CD4-positive, alpha-beta T cell treated with Interleukin-17A for 1 hour (primary cell): ENCODE measurements at regions not wholly inside any gene's neighbourhood (a gene's known extent, or its start where the extent isn't known, plus 50 kb on each side); places are given as distances from the start of the nearest gene placed in this dataset.

Experiments
- DNase-seq: peaks from one replicate; pipeline ENCODE4 v3.0.0-alpha.2; 2020

DNA sequence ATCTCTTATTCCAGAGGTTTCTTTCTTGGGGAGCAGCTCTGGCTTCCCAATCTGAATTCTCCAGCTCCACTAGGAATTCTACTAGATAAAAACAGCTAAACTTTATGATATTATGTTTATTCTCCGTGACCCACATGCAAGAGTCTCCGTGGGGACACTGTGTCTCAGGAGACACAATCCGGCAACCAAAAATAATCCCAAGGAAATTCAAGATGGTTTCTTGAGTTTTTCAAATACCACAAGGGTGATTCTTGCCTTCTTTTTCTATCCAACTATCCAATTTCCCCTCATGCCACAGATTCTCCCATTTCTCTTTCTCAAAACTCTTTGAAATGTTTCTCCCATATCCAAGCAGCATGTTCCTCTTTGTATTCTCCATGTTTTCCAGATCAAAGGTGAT is 103.1 kb downstream of the FAS start:
- DNase-seq: no peak

GRCh38 chr10:89092981-89093380 is 102.4 kb downstream of the FAS start:
- no peak for DNase-seq

DNA sequence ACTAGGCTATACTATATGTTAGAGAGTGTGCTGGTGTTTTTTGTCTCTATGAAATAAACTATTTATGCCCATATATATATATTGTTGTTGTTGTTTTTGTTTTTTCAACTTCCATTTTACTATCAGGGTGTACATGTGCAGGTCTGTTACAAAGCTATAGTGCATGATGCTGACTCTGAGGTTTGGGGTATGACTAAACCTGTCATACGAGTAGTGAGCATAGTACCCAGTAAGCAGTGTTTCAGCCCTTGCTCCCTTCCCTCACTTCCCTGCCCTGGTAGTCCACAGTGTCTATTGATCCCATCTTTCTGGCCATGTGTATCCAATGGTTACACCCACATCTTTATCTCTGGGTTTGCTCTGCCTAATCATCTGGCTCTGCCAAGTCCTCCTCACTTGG is 101.8 kb downstream of the FAS start:
- no peak for DNase-seq

DNA sequence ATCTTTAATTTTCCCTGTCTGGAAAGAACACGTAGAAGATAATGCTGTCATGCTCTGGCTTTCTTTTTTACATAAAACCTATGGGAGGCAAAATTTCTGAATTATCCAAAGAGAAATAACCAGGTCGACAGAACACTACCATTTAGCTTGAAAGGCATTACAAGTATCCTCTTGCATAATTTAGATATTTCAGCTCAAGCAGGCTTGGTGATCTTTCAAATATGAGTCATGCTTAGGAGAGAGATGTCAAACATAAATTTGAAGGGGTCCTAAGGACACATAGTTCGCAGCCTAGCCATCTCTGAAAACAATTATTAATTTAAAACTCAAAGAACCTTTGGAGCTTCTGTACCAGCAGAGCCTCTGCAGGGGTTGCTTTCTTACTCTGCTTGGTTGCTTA is 100.9 kb downstream of the FAS start:
- no peak for DNase-seq

DNA sequence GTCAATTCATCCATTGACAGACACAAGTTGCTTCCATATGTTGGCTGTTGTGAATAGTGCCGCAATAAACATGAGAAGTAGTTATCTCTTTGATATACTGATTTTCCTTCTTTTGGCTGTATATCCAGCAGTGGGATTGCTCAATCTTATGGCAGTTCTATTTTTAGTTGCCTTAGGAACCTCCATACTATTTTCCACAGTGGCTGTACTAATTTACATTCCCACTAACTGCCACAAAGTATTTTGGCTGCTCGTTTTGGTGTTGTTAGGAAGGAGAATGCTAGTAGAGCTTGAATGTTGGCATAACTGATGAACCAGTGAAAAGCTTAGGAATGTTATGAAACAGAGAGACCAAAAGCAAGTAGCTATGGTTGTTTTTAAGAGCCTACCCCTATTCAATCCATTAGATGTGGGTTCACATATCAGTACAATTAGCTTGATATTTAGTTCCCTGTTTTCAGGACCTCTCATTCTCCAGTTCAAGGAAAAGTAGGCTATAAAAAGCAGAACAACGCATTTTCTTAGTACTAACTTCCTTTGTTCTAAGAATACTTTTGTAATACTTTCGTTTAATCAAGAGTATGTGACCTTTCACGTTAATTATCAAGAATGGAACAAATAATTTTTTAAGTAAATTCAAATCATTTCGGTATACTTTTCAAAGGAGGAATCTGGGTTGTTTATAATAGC is 100.3 kb downstream of the FAS start:
- DNase-seq: no peak

DNA sequence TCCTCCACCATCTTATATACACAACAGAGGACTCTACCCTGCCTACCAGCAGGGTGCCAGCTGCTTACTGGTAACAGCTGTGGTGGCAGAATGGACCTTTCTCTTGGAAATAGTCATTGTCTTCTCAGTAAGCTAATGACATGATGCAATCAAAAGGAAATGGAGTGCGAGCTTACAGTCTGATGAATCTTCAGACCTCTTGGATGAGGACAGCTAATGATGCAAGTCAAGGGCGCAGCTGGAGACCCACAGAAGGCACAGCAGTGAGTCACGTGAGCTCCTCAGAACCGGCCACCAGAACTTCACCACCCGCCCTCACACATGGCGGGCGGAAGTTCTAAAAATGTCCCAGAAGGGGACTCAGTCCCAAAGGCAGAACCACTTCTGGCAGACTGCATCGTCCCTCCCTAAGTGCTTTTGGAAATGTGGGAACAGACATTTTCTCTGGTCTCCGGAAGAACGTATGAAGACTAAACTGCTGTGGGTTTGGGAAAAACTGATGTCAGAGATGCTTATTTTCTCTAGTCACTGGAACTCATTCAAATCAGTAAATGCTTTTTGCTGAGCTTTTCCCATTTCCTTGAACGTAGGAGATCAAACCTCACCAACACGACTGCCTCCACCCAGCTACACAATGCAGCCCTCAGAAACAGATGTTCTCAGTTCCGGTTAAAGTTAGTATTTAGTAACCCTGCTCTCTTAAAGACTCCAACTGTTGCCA is 96.4 kb downstream of the FAS start:
- no peak for DNase-seq

- DNase-seq: no peak
These were observed 94.6 kb downstream of the FAS start for GRCh38 chr10:89085153-89085552.

GRCh38 chr10:89082086-89082485 is 91.5 kb downstream of the FAS start:
- no peak for DNase-seq

- no peak for DNase-seq
These were observed 90.1 kb downstream of the FAS start for GRCh38 chr10:89080660-89081059.

DNA sequence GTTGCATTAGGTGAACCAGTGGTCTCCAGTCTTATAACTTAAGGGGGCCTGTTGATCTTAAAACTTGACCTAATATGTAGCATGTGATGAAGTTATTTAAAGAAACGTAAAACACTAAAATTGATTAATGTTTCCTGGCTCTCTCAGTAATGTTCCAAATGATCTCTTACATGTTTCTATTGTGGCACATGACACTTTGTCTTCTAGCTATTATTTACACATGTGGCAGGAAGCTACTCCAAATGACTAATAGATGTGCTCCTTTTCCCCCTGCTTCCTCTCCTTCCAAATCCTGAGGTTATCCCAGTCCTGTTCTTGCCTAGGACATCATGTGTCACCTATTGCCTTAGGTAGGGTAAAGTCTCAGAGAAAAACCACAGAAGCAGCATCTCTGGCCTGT is 89.4 kb downstream of the FAS start:
- DNase-seq: no peak

DNA sequence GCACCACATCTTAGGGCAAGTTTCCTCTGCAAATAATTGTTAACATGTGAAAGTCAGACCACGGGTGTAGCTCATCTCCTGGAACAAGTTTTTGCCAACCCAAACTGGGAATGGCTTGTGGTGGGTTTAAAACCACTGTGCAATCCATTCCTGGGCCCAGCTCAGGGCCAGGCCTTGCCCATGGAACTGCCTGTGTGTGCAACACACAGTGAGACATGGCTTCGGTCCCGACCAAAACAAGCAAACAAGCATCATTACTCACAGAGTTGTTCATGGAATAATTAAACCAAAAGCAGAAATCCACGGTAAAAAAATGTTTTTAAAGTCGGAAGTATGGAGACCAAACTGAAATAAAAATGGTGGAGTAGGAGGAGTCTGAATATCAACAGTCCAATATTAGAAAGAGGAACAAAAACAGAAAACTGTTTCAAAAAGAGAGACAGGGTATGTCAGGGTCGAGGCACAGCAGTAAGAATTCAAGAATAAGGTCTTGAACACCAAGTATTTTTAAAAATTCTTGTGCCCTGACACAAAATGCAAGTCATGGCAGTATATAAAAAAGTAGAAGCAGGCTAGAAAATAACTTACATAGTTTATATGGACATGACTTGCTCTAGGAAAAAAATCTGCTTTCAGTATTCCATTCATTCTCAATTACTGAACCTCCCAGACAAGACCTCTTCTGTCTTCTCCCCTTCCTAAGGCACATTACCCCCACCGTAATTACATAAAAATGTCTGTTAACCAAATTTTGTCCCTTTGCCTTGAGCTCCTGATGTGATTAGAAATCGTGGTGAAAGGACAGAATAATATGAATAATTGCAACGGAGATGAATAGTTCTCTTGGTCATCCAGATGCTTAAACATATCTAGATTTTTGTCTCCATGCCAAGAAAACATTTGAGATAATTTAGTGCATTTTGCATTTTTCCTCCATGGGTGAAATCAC is 88.4 kb downstream of the FAS start:
- DNase-seq: no peak

DNA sequence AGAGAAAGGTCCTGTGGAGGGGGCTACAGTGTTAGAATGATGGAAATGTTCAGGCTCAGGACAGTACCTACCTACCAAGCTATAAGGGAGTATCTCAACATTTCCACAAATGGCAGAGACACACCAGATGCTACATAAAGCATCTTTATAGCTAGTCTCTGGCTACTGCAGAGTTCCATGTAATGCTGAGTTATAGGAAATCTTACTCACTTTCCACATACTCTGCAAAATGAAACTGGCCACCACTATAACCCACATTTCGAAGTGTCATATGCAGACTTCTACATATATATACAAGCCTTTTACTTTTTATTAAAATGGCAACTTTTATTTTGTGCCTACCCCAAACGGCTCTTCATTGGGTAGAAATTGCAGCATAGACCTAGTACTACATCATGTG is 85.5 kb downstream of the FAS start:
- no peak for DNase-seq

DNA sequence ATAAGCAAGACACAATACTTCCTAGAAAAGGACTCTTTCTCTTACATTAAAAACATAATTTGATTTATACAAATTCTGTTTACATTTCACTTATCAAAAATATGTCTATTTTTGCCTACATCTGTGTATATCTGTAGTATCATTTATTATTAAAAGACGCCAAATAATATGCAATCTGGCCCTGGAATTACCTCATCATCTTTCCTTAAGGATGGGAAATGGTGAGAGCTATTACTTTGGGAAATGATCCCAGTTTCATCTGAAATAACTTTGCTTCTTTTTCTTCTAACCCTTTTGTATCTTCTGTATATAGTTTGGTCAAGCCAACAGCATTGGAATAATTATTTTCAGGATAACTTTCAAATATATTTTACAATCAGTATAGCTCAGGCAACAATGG is 85.0 kb downstream of the FAS start:
- DNase-seq: no peak

DNA sequence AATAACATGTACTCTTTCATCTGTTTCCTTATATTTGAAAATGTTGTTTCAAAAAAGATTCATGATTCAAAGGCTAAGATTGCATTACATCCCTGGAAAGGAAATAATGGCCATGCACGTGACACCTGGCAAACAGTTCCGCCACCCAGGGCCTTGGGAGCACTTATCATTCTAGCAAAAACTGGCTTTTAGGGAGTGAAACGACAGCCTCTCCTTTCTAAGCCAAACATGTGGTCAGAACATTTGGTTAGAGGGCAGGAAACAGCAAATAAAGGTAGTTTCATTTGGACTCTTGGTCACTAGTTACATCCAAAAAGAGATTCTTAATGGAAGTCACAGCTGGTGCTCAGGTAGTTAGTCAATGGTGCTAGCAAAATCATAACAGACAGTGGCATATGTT is 83.5 kb downstream of the FAS start:
- DNase-seq: no peak

DNA sequence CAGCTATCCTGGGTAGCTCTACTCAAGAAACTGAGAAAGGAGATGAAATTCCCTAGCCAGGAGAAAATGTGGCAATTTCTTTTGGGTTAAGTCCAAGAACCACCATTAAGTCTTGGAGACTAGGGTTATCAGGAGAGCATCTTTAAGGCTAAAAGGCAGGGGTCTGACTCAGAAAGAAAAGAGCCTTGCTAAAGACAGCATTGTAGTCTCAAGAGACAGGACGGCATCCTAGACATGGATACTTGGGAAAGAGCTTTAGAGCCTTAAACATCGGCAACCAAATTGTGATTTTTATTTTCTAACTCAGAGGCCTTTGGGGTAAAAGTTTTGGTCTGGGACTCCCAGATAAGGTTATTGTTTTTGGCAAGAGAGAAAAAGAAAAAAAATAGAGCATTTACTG is 83.1 kb downstream of the FAS start:
- DNase-seq: no peak

DNA sequence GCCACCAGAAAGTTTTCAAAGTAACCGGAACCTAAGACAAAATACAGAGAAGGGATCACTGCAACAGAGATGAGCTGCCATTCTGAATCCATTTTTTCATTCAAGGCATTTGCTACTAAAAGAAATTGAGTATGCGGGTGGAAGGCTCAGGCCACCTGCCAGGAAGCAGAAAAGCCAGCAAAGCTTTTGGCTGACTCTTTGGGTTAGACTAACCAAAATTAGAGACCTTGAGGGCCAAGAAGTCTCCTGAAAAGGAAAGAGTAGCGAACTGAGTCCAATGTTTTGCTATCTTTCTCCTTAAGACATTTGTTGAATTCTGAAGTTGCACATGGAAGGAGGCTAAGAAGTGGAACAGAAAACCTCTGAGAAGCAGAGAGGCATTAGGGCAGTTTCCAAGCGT is 79.0 kb downstream of the FAS start:
- DNase-seq: no peak
